Kidney (tissue), 13 donors: ENCODE measurements at regions not wholly inside any gene's neighbourhood (a gene's known extent, or its start where the extent isn't known, plus 50 kb on each side); places are given as distances from the start of the nearest gene placed in this dataset.

Experiments
- DNase-seq, 5 donors: peaks; one replicate each; pipeline ENCODE4 v3.0.0-alpha.2; 2013 to 2020
- FAIRE-seq: peaks from 2 replicates; lab custom pipeline; 2012; peaks lifted over from hg19 to GRCh38; lab: Jason Lieb, UNC
- H3K27ac ChIP-seq, 2 donors: one replicate each; pipeline ENCODE4 v1.7.0; 2013; ENCODE audit warnings: low read depth in 2 of 2, low read length in 2 of 2, inconsistent platforms in 1 of 2
- H3K27me3 ChIP-seq: one replicate; pipeline ENCODE4 v1.7.1; 2013; ENCODE audit warnings: low read length, inconsistent platforms; ENCODE audit not compliant: control insufficient read depth, insufficient read depth
- H3K36me3 ChIP-seq, 3 donors: one replicate each; pipeline versions ENCODE4 v1.7.0 to v1.7.1; 2013; ENCODE audit warnings: low read length in 3 of 3, control low read depth in 1 of 3, inconsistent platforms in 1 of 3; ENCODE audit not compliant: insufficient read depth in 3 of 3, control insufficient read depth in 2 of 3
- H3K4me1 ChIP-seq, 3 donors: one replicate each; pipeline versions ENCODE4 v1.7.0 to v1.7.1; 2013; ENCODE audit warnings: low read length in 3 of 3, inconsistent platforms in 1 of 3, low read depth in 1 of 3; ENCODE audit not compliant: control insufficient read depth in 2 of 3, insufficient read depth in 2 of 3
- H3K4me3 ChIP-seq, 3 donors: one replicate each; pipeline versions ENCODE4 v1.7.0 to v1.8.1; 2013; ENCODE audit warnings: low read length in 3 of 3, control low read depth in 1 of 3, inconsistent platforms in 1 of 3
- H3K9ac ChIP-seq, 3 donors: one replicate each; pipeline versions ENCODE4 v1.7.0 to v1.7.1; 2013; ENCODE audit warnings: low read length in 3 of 3, control low read depth in 1 of 3, inconsistent platforms in 1 of 3
- H3K9me3 ChIP-seq, 3 donors: one replicate each; pipeline versions ENCODE4 v1.7.0 to v1.7.1; 2013; ENCODE audit warnings: low read length in 3 of 3, control low read depth in 1 of 3, inconsistent platforms in 1 of 3; ENCODE audit not compliant: control insufficient read depth in 2 of 3, insufficient read depth in 1 of 3
- intact Hi-C: fragments of 100-400 bp; cut with DNase I; formaldehyde crosslinking; loops from one replicate; pipeline ENCODE4 v1.11.1; 2022
- TF ChIP-seq, protein P1 (sequence below): IDR thresholded peaks from 3 replicates; pipeline ENCODE4 v1.5.1; 2012; ENCODE audit warnings: mild to moderate bottlenecking, moderate library complexity, borderline replicate concordance; ENCODE audit not compliant: insufficient read depth; ENCODE audit errors: extremely low read depth
- donor health status: control.
- donor health status: control.
- donor health status: control.
- donor health status: control.
- donor health status: control.
- donor health status: DM: yes; HTN: yes; CAD: no.
- donor health status: Normal renal cell carcinoma (clear cell type).

DNA sequence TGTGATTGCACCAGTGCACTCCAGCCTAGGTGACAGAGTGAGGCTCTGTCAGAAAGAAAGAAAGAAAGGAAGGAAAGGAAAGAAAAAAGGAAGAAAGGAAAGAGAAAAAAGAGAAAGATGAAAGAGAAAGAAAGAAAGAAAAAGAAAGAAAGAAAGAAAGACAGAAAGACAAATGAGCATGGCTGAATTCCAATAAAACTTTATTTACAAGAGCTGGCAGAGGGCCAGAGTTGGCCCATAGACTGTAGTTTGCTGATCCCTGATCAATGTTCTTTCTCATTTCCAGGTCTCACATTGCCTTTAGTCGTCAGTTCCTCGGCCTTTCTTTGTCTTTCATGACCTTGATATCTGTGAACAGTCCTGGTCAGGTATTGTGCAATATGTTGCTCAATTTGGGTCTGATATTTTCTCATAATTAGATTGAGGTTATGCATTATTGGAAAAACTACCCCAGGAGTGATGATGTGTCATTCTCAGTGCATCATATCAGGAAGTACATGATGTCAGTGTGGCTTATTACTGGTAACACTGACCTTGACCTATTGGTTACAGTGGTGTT, 68.5 kb upstream of the MED9 start:
- no peak for DNase-seq
- Histone ChIP-seq H3K27ac (no peak overlapping the region), H3K27me3 (no peaks in the 10 kb centered on the region), H3K9ac (no peak overlapping the region), H3K36me3 (no peaks in the 10 kb centered on the region), H3K4me3 (no peak overlapping the region), H3K4me1 (no peaks in the 10 kb centered on the region), H3K9me3 (no peaks in the 10 kb centered on the region)
- no peak for FAIRE-seq
- intact Hi-C loops, result no loop called here
- TF ChIP-seq, protein P1, sequence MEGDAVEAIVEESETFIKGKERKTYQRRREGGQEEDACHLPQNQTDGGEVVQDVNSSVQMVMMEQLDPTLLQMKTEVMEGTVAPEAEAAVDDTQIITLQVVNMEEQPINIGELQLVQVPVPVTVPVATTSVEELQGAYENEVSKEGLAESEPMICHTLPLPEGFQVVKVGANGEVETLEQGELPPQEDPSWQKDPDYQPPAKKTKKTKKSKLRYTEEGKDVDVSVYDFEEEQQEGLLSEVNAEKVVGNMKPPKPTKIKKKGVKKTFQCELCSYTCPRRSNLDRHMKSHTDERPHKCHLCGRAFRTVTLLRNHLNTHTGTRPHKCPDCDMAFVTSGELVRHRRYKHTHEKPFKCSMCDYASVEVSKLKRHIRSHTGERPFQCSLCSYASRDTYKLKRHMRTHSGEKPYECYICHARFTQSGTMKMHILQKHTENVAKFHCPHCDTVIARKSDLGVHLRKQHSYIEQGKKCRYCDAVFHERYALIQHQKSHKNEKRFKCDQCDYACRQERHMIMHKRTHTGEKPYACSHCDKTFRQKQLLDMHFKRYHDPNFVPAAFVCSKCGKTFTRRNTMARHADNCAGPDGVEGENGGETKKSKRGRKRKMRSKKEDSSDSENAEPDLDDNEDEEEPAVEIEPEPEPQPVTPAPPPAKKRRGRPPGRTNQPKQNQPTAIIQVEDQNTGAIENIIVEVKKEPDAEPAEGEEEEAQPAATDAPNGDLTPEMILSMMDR, result no peak

DNA sequence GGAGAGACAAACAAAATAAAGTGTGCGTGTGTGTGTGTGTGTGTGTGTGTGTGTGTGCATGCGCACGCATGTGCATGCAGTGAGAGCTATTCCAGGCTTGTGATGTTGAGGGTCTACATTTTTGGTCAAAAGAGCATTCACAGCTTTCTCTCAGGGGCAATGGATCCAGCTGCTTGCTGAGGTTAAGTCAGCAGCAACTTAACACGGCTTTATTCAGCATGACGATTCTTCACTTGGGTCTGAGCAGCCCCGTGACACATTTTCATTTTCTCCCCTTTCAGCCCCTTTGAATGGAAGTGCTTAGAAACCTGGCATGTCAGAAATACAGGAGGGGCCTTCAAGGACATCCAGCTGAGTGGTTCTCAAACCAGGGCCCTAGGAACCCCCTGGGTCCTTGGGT, 66.4 kb upstream of the MED9 start:
- FAIRE-seq, result no peak
- Histone ChIP-seq H3K27ac (no peak overlapping the region), H3K36me3 (no peaks in the 10 kb centered on the region), H3K9me3 (no peaks in the 10 kb centered on the region), H3K27me3 (no peaks in the 10 kb centered on the region), H3K4me3 (no peak overlapping the region), H3K4me1 (no peaks in the 10 kb centered on the region), H3K9ac (no peak overlapping the region)
- intact Hi-C loops, result no loop called here
- TF ChIP-seq, protein P1, result no peak
- no peak for DNase-seq

DNA sequence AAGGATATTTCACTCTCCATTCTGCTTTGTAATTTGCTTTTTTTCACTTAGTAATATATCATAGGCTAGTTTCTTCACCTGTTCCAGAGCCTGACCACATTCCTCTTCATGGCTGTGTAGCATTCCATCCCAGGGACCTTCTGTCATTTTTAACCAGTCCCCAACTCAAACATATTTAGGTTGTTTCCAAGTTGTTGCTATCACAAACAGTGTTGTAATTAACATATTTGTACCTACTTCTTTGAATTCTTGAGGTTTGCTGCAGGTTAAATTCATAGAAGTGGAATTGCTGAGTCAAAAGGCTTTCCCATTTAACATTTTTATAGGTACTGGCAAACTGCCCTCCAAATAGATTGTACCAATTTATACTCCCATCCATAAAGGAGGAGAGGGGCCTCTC, 65.1 kb upstream of the MED9 start:
- FAIRE-seq (no peak), DNase-seq (no peak)
- Histone ChIP-seq H3K36me3 (no peaks in the 10 kb centered on the region), H3K4me1 (no peaks in the 10 kb centered on the region), H3K27me3 (no peaks in the 10 kb centered on the region), H3K4me3 (no peak overlapping the region), H3K27ac (no peak overlapping the region), H3K9me3 (no peaks in the 10 kb centered on the region), H3K9ac (no peak overlapping the region)
- TF ChIP-seq, protein P1, result no peak
- intact Hi-C loops, result no loop called here

DNA sequence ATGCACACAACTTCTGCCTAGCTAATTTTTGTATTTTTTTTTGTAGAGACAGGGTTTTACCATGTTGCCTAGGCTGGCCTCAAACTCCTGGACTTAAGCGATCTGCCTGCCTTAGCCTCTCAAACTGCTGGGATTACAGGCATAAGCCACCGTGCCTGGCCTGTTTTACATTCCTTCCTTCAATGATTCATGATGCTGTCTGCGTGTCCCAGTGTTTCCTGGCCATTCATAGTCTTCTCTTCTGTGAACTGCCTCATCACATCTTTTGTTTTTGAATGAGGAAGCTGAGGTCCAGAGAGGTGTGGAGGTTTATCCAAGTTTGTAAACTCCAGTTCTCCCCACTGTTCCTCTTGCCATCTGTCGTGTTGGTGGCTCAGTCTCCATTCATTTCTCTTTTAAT, 64.5 kb upstream of the MED9 start:
- Histone ChIP-seq H3K36me3 (no peaks in the 10 kb centered on the region), H3K4me1 (no peaks in the 10 kb centered on the region), H3K9me3 (no peaks in the 10 kb centered on the region), H3K27ac (no peak overlapping the region), H3K4me3 (no peak overlapping the region), H3K9ac (no peak overlapping the region), H3K27me3 (no peaks in the 10 kb centered on the region)
- DNase-seq (no peak), FAIRE-seq (no peak)
- TF ChIP-seq, protein P1, result no peak
- intact Hi-C loops, result no loop called here
